Ishikawa (cell line): ENCODE measurements at regions not wholly inside any gene's neighbourhood (a gene's known extent, or its start where the extent isn't known, plus 50 kb on each side); places are given as distances from the start of the nearest gene placed in this dataset.

Experiments used
- CEBPB ChIP-seq: IDR thresholded peaks from 2 replicates; pipeline ENCODE4 v1.6.1; 2012
- CREB1 ChIP-seq: IDR thresholded peaks from 2 replicates; pipeline ENCODE4 v1.6.1; 2012; ENCODE audit warnings: low read depth
- EGR1 ChIP-seq: IDR thresholded peaks from 2 replicates; pipeline ENCODE4 v1.6.1; 2012
- EP300 ChIP-seq: IDR thresholded peaks from 2 replicates; pipeline ENCODE4 v1.6.1; 2012; ENCODE audit warnings: borderline replicate concordance
- FOXM1 ChIP-seq: IDR thresholded peaks from 2 replicates; pipeline ENCODE4 v1.6.1; 2012; ENCODE audit warnings: low read depth, borderline replicate concordance
- NFIC ChIP-seq: IDR thresholded peaks from 2 replicates; pipeline ENCODE4 v1.6.1; 2012
- RAD21 ChIP-seq: IDR thresholded peaks from 2 replicates; pipeline ENCODE4 v1.6.1; 2012; ENCODE audit warnings: low read depth
- TAF1 ChIP-seq: IDR thresholded peaks from 2 replicates; pipeline ENCODE4 v1.6.1; 2012; ENCODE audit warnings: low read depth, mild to moderate bottlenecking
- TCF12 ChIP-seq: IDR thresholded peaks from 2 replicates; pipeline ENCODE4 v1.6.1; 2012; ENCODE audit warnings: low read depth
- TEAD4 ChIP-seq: IDR thresholded peaks from 2 replicates; pipeline ENCODE4 v1.6.1; 2012
- YY1 ChIP-seq: IDR thresholded peaks from 2 replicates; pipeline ENCODE4 v1.6.1; 2012; ENCODE audit warnings: low read depth
- ZBTB7A ChIP-seq: IDR thresholded peaks from 2 replicates; pipeline ENCODE4 v1.6.1; 2012; ENCODE audit warnings: low read depth
- TF ChIP-seq, protein P1 (sequence below): IDR thresholded peaks from 2 replicates; pipeline ENCODE4 v1.6.1; 2012; ENCODE audit warnings: low read depth, mild to moderate bottlenecking
- TF ChIP-seq, protein P2 (sequence below): IDR thresholded peaks from 2 replicates; pipeline ENCODE4 v1.6.1; 2012
- TF ChIP-seq, protein P3 (sequence below): IDR thresholded peaks from 2 replicates; pipeline ENCODE4 v1.6.1; 2012

DNA sequence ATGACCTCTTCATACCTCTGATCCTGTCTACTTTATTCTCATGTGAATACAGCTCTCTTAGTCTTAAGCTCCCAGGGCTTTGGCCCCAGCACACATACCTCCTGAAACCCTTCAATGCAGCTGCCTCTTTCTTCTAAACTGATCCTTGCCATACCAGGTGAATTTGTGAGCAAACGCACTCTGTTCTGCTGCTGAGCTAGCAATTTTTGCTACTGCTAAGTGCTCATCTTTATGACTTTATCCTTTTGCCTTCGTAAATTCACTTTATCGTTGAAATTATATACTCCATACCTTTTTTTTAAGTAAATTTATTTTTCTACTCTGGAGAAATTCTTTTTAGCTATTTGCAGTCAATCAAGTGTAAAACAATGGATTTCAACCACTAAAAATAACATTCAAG, 287.7 kb downstream of the CMPK2 start:
- TF ChIP-seq, protein P1, sequence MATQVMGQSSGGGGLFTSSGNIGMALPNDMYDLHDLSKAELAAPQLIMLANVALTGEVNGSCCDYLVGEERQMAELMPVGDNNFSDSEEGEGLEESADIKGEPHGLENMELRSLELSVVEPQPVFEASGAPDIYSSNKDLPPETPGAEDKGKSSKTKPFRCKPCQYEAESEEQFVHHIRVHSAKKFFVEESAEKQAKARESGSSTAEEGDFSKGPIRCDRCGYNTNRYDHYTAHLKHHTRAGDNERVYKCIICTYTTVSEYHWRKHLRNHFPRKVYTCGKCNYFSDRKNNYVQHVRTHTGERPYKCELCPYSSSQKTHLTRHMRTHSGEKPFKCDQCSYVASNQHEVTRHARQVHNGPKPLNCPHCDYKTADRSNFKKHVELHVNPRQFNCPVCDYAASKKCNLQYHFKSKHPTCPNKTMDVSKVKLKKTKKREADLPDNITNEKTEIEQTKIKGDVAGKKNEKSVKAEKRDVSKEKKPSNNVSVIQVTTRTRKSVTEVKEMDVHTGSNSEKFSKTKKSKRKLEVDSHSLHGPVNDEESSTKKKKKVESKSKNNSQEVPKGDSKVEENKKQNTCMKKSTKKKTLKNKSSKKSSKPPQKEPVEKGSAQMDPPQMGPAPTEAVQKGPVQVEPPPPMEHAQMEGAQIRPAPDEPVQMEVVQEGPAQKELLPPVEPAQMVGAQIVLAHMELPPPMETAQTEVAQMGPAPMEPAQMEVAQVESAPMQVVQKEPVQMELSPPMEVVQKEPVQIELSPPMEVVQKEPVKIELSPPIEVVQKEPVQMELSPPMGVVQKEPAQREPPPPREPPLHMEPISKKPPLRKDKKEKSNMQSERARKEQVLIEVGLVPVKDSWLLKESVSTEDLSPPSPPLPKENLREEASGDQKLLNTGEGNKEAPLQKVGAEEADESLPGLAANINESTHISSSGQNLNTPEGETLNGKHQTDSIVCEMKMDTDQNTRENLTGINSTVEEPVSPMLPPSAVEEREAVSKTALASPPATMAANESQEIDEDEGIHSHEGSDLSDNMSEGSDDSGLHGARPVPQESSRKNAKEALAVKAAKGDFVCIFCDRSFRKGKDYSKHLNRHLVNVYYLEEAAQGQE: no peak
- TF ChIP-seq, protein P2, sequence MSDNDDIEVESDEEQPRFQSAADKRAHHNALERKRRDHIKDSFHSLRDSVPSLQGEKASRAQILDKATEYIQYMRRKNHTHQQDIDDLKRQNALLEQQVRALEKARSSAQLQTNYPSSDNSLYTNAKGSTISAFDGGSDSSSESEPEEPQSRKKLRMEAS: no peak
- no peak for TF ChIP-seq EGR1
- no peak for TF ChIP-seq TAF1
- TF ChIP-seq, protein P3, sequence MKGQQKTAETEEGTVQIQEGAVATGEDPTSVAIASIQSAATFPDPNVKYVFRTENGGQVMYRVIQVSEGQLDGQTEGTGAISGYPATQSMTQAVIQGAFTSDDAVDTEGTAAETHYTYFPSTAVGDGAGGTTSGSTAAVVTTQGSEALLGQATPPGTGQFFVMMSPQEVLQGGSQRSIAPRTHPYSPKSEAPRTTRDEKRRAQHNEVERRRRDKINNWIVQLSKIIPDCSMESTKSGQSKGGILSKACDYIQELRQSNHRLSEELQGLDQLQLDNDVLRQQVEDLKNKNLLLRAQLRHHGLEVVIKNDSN: no peak
- TF ChIP-seq TCF12: no peak
- no peak for TF ChIP-seq TEAD4
- TF ChIP-seq CEBPB: no peak
- no peak for TF ChIP-seq NFIC
- TF ChIP-seq RAD21: no peak
- TF ChIP-seq CREB1: no peak
- no peak for TF ChIP-seq ZBTB7A
- no peak for TF ChIP-seq FOXM1
- no peak for TF ChIP-seq EP300
- TF ChIP-seq YY1: no peak

DNA sequence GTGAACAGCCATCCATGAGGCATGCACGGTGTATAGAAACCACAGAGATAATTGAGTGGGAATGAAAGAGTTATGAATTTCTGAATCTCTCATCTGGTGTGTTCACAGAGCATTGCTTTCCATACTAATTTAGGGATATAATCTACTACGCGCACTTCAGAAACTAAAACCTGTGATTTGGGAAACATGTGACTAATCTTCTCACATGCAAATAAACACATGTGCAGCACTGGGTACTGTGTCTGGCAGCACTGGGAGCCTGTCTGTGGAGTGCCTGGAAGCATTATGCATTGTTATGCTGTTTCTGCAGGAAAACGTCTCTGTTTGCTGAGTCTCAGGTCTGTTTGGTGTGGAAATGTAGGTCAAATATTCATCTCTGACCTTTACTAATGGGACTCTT, 287.3 kb downstream of the CMPK2 start:
- TF ChIP-seq CREB1 (no peak), EGR1 (no peak), FOXM1 (no peak)

DNA sequence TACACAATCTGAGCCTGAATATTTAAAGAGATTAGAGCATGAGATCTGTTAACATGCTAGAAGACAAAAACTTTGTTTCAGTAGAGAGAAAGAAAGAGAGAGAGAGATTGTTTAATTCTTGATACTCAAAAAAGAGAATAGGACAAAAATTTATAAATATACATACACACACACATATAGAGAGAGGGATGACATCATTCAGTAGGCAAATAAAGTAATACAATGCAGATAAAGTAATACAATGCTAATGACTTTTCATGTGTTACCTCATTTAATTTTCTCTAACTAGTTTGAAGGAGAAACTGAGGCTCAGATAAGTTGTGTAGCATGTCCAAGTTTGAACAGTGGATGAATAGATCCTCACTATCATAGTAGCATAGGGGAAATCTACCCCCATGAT, 286.4 kb downstream of the CMPK2 start:
- TF ChIP-seq RAD21 (no peak), CREB1 (no peak), YY1 (no peak), NFIC (no peak), EGR1 (no peak), FOXM1 (no peak), EP300 (no peak), ZBTB7A (no peak), TEAD4 (no peak), TCF12 (no peak), CEBPB (no peak), TAF1 (no peak)
- TF ChIP-seq, protein P1: no peak
- TF ChIP-seq, protein P3: no peak
- TF ChIP-seq, protein P2: no peak

DNA sequence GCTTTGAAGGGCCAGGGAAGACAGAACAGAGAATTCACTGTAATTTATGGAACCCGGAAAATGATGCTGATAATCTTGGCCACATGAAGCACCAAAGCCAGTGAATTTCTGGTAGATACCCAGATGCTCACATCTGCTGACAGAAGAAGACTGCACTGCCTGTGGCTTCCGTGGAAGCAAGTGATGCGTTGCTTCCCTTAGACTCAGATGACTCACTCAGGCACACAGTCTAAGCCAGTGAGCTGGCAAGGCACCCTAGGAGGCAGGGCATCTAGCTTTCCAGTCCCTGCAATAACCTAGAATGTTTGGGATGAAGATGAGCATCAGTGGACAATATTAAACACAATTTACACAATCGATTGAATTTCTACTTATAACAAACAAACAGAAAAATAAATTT, 284.7 kb downstream of the CMPK2 start:
- TF ChIP-seq TAF1 (no peak), YY1 (no peak), EP300 (no peak), TEAD4 (no peak), RAD21 (no peak), CEBPB (no peak), TCF12 (no peak), ZBTB7A (no peak), FOXM1 (no peak), CREB1 (no peak), EGR1 (no peak), NFIC (no peak)
- TF ChIP-seq, protein P2: no peak
- TF ChIP-seq, protein P1: no peak
- TF ChIP-seq, protein P3: no peak
